MM.1S (cell line): ENCODE measurements at regions not wholly inside any gene's neighbourhood (a gene's known extent, or its start where the extent isn't known, plus 50 kb on each side); places are given as distances from the start of the nearest gene placed in this dataset.

ENCODE experiments used
- CTCF ChIP-seq: fragments of 300-600 bp; sonication (generic); IDR thresholded peaks from 2 replicates; pipeline ENCODE4 v1.5.1; 2016; ENCODE audit warnings: antibody characterized with exemption, low read length, mixed read lengths
- EZH2 ChIP-seq: fragments of 300-600 bp; sonication (generic); optimal IDR thresholded peaks from 2 replicates; pipeline ENCODE3; 2017; ENCODE audit warnings: low read depth, mild to moderate bottlenecking, antibody characterized with exemption, low read length, mixed read lengths
- EZH2phosphoT487 ChIP-seq: fragments of 300-600 bp; sonication (generic); IDR thresholded peaks from 2 replicates; pipeline ENCODE4 v1.6.1; 2018; ENCODE audit warnings: antibody characterized with exemption, low read length

DNA sequence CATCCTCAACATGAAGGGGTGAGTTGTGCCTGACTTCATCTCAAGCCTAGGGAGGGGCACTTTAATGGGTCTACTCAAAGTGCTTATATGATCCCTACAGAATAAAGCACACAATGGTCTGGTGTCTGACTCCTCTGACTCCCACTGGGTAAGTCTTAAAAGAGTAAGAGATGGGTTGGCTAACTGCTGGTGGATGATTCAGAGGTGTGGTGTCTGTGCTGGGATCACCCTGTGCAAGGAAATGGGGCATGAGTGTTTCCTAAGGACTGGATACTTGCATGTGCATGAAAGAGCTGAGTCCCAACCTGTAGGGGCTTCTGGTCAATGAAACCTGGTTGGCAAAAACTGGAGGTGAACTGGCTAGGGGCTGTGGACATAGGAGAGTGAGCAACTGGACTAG, 158.8 kb downstream of the IL20RB start:
- TF ChIP-seq CTCF (no peak), EZH2 (no peak), EZH2phosphoT487 (no peak)
